B cell (primary cell): ENCODE measurements at regions not wholly inside any gene's neighbourhood (a gene's known extent, or its start where the extent isn't known, plus 50 kb on each side); places are given as distances from the start of the nearest gene placed in this dataset.

ENCODE experiments used
- CTCF ChIP-seq: fragments of 200-600 bp; IDR thresholded peaks from one replicate; pipeline ENCODE4 v1.8.0; 2022; ENCODE audit warnings: antibody characterized with exemption, mild to moderate bottlenecking
- EZH2 ChIP-seq: IDR thresholded peaks from 2 replicates; pipeline ENCODE4 v1.6.1; 2012; ENCODE audit warnings: borderline replicate concordance, low read depth, mild to moderate bottlenecking, moderate library complexity, low read length; ENCODE audit not compliant: insufficient read depth, poor library complexity, severe bottlenecking

- TF ChIP-seq CTCF: no peak
- TF ChIP-seq EZH2: no peak
These were observed 120.0 kb upstream of the TCERG1L start for GRCh38 chr10:131431533-131431932.
